Dedifferentiated amniotic fluid mesenchymal stem cell (primary cell): ENCODE measurements at regions not wholly inside any gene's neighbourhood (a gene's known extent, or its start where the extent isn't known, plus 50 kb on each side); places are given as distances from the start of the nearest gene placed in this dataset.
"Not testable (repeated sequence)": the region's sequence is repeated elsewhere in the genome, so short reads cannot be mapped to it uniquely, and the experiment has no call there.

ENCODE experiments used
- DNase-seq: peaks from one replicate; pipeline ENCODE4 v3.0.0-alpha.2; 2016; ENCODE audit errors: extremely low spot score

DNA sequence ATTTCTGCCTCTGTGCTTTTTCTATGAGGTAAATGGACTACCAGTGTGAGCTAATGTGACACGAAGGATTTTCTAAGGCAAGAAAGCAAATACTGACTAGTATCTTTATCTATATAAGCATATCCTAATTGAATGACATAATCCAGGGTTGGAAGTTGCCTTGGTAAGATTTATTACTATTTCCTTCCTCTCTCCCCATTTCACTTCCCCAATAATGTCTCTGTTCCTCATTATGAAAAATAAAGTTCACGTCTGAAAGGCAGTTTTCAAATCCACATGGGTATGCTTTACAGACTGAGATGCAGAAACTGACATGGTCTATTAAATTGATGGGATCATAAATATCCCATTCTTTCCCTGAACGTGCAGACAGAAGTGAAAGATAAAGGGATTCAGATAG, 86.0 kb downstream of the DTWD1 start:
- DNase-seq: no peak

DNA sequence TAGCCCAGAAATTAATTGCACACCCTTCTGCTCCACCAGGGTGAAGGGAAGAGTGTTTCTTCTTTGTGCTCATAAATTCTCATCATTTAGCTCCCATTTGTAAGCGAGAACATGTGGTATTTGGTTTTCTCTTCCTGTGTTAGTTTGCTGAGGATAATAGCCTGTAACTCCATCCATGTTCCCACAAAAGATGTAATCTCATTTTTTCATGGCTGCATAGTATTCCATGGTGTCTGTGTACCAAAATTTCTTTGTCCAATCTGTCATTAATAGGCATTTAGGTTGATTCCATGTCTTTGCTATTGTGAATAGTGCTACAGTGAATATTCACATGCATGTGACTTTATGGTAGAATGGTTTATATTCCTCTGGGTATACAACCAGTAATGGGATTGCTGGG, 86.8 kb downstream of the DTWD1 start:
- no peak for DNase-seq

DNA sequence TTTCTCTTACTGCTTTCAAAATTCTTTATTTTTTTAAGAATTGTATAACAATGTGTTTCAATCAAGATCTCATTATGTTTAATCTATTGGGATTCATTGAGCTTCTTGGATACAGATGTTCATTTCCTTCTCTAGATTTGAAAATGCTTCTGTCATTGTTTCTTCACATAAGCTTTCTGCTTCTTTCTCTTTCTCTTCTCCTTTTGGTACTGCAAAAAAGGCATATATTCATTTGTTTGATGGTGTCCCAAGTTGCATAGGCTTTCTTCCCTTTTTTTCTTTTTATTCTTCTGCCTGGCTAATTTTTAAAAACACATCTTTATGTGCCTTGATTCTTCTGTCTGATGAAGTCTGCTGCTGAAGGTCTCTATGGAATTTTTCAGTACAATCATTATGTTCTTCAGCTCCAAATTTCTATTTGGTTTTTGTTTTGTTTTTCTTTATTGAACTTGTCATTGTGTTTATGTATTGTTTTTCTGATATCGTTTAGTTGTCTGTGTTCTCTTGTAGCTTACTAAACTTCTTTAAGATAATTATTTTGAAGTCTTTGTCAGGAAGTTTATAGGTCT, 88.9 kb downstream of the DTWD1 start:
- no peak for DNase-seq

DNA sequence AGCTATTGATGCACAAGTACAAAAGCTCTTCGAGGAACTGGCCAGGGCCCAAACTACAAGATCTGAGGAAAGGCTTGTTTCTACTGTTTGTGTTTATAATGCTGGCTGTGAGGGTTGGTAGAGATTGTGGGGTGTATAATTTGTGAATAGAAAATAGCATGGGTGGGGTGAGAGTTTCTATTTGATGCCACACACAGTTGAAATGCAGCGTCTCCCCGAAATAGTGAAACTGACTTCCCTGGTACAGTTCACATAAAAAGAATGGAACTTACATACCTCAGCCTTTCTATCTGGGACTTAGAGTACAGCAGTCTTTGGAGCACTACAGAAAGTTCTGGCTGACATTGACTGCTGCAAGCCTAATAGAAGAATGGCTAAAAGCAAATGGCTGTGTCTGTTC, 91.3 kb downstream of the DTWD1 start:
- DNase-seq: no peak

DNA sequence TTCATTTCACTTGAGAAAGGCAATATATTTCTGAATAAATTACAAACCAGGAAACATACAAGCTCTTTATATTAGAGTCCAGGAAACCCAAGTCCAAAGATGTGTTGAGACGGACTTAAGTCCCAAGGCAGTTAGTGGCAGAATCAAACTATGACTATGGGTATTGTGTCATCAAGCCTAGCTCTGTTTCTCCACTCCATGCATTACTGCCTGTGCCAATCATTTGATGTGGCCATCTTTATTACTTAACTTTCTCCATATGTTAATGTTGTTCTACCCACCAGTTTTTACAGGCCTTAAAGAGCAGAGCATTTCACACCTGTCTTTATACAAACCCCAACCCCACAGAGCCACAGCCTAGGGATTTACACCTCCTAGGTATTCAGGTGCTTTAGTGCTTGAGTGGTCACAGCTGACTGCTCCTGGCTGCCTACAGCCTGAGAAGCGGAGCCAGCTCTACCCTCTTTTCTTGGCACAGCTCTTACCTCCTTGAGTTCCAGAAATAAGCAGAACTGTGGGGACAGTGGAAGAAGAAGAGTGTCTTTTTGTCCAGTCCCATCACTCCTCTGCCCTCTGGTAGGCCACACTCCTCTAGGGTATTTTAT, 92.1 kb downstream of the DTWD1 start:
- no peak for DNase-seq

DNA sequence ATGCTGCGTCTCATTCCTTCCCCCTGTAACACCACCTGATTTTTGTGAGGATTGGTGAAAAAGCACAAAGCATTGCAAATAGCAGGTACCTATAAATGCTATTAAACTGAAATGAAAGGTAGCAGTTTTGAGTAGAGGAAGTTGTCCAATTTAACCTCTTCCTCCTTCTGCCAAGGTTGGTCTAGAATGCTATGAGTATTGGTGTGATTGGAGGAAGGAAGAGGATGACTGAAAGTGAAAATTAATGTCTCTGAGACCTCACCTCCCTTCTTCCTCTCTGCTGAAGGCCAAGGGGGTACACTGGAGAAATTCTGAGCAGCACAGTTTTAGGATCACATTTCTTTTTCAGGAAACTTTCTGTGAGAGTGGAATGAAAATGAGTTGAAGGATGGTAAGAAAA, 94.4 kb downstream of the DTWD1 start:
- DNase-seq: no peak

DNA sequence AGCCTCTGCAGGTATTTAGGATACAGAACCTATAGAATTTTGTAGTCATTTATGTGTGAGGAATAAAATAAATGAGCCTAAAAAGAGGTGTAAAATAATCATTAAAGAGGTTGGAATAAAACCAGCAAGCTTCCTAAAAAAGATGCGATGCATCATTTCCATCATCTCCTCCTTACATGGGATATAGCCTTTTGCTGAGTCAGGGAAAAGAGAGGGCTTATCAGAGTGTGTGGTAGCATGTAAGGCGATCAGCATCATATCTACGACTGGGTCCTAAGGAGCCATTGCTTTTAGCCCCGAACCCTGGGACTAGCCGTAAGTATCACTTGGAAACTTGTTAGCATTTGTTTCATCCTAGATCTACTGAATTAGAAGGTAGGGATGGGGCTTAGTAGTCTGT, 94.9 kb downstream of the DTWD1 start:
- DNase-seq: no peak

DNA sequence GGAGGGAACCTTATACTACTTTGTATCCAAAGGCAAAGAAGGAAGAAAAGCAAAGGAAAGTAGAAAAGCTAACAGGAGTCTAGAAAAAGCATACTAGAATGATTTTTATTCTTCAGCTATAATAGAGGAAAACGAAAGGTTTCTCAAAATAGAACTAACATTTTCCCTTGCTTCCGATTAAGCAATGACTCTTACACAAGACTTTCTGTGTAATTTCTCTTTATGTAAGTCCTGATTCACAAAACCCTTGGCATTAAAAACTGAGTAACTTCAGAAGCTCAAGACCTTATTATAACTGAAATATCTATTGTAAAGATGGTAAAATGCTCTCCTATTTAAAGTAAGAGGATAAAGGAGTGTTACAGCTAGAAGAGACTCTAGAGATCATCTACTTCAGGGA, 97.4 kb downstream of the DTWD1 start:
- DNase-seq: peak; percentile 64

DNA sequence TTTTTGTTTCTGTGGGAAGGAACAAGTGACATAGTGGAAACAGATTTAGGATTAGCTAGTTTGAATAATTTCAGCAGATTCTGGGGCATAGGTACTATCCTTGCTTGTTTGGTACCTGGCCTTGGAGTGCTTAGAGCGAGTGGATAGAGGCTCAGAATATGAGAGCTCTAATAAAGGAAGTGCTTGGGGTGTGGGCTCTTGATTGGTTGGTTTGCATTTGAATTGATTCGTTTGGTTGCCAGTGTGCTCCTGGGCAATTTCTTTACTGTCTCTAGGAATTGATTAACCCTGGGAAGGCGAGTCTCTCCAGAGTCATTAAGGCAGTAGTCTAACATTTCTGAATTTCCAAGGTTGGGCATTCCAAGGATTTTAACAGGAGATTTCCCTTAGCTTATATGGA, 98.0 kb downstream of the DTWD1 start:
- DNase-seq: no peak

DNA sequence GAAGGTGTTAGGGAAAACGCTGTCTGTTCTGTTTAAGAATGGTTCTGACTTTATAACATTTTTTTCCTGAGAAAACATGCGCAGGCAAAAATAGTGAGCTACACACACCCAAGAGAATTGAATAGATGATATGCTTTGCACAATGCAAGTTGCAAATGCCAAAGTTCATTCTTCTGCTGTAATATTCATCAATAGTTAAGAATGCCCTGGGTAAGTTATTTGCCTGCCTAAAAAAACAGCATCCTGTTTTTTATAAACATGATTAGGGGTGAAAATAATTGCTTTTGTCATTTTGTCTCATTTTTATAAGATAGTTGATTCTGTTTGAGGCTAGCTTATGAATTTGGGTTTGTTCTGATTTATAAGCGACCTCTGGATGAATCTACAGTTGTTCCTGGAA, 99.4 kb downstream of the DTWD1 start:
- DNase-seq: no peak

DNA sequence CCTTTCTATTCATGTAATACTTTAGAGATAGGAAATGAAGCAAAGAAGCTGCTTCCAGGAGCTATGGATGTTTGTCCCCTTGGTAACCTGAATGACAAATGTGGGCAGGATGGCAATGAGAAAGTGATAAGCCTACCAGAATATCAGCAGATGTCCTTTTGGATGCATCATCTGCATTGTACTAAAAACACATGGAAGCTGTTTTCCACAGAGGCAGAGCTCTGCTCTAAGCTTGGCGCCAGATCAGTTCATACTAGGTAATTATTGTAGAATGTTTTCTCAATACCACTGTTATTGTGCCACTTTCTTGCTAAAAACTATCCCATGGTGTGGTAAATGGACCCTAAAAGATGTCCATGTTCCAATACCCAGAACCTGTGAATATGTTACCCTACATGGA, 100.2 kb downstream of the DTWD1 start:
- no peak for DNase-seq

DNA sequence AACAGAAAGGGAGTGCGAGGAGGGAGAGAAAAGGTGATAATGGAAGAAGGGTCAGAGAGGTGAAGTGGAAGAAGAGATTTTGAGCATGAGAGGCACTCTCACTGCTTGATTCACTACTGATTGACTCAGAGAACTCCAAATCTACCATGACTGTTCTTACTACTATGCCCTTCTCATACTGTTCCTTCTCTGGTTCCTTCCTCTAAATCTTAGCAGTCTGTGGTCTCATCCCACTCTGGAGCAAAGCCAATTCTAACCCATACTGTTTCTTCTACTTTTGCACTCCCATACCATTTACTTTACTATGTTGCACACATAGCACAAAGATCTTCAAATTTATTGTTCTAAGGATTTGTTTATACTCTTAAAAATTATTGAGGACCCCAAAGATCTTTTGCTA, 100.8 kb downstream of the DTWD1 start:
- no peak for DNase-seq

DNA sequence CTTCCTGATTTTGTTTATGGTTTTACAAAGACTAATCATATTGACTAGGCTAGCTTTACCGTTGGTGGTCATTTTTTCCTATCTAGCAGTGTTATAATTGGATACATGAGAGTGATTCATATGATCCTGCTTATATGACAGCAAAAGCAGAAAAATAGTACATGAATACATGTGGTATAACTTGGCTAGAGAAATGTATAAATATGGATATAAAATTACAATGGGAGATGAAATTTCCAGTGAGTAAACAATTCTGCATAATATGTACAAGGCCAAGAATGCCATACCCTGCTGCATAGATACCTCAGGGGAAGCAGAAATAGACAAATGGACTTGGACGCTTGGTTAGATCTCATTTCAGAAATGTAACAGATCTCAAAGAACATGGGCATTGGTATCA, 103.1 kb downstream of the DTWD1 start:
- DNase-seq: no peak

DNA sequence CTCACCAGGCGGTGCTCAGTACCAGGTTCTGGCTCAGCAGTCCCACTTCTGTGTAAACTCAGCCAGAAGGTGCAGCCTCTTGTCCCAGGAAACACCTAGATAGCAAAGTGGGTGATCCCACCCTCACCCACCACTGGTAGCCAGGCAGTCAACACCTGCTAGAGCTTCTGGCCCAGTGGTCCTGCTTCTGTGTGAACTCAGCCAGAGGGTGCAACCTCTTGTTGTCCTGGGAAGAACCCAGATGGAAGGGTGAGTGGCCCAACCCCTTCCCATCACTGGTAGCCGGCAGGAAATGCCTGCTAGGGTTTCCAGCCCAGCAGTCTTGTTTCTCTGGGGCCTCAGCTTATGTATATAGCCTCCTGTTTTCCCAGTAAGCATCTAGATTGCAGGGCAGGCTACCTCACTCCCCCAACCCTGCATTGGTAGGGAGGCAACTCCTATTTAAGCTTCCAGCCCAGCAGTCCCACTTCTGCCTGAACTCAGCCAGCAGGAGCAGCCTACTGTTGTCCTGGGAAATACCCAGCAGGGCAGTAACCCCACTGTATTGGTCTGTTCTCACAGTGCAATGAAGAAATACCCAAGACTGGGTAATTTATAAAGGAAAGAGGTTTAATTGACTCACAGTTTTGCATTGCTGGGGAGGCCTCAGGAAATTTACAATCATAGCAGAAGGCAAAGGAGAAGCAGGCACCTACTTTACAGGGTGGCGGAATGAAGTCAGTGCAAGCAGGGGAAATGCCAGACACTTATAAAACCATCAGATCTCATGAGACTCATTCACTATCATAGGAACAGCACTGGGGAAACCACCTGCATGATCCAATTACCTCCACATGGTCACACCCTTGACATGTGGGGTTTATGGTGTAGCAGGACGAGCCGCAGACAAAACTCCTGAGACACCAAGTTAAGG, 110.6 kb downstream of the DTWD1 start:
- DNase-seq: no peak

DNA sequence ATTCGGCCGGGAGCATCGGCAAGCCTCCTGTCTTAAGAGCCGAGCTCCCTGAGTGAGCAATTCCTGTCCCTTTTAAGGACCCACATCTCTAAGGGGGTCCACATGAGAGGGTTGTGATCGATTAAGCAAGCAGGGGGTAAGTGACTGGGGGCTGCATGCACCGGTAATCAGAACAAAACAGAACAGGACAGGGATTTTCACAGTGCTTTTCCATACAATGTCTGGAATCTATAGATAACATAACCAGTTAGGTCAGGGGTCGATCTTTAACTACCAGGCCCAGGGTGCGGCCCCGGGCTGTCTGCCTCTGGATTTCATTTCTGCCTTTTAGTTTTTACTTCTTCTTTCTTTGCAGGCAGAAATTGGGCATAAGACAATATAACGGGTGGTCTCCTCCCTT, 111.3 kb downstream of the DTWD1 start:
- DNase-seq: not testable (repeated sequence)

DNA sequence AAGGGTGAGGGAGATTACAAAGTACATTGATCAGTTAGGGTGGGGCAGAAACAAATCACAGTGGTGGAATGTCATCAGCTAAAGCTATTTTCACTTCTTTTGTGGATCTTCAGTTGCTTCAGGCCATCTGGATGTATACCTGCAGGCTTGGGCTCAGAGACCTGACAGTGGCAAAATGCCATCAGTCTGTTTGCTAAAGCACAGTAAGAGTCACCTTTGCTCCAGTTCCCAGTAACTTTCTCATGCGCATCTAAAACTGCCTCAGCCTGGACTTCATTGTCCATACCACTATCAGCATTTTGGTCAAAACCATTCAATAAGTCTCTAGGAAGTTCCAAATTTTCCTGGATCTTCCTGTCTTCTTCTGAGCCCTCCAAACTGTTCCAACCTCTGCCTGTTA, 113.2 kb downstream of the DTWD1 start:
- not testable (repeated sequence) for DNase-seq

DNA sequence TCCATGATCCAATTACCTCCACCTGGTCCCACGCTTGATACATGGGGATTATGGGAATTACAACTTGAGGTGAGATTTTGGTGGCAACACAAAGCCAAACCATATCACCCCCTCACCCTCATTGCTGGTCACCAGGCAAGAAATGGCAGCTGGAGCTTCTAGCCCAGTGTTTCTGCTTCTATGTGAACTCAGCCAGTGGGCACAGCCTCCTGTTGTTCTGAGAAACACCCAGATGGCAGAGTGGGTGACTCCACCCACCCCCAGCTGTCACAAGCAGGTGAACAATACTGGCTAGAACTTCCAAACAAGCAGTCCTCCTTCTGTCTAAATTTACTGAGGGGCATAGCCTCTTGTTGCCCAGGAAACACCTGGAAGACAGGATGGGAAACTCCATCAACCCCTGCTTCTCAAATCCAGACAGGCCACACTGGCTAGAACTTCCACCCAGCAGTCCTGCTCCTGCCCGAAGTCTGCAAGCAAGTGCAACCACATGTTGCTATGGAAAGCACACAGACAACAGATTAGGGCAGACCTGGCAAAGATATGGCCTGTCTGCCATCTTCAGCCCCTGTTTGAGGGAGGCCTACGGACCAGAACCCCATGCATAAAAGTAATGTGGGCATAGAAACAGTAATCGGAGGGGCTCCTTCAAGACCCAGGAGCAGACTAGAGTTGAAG, 114.1 kb downstream of the DTWD1 start:
- DNase-seq: no peak

DNA sequence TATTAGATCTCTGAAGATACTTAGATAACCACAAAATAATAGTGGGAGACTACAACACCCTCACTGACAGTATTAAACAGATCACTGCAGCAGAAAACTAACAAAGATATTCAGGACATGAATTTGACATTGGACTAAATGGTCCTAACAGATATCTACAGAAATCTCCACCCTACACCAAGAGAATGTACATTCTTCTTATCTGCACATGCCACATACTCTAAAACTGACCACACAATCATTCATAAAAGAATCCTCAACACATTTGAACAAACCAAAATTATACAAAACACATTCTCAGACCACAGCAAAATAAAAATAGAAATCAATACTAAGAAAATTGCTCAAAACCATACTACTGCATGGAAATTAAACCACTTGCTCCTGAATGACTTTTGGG, 116.3 kb downstream of the DTWD1 start:
- no peak for DNase-seq

DNA sequence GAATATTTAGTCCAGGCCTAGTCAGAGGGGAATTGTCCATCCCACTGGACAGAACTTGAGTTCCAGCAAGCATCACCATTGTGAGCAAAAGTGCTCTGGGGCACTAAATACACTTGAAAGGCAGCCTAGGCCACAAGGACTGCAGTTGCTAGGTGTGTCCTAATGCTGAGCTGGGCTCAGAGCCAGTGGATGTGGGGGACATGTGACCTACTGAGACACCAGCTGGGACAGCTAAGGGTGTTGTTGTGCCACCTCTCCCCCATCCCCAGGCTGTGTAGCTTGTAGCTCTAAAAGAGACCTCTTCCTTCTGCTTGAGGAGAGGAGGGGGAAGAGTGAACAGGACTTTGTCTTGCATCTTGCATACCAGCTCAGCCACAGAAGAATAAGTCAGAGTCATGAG, 120.9 kb downstream of the DTWD1 start:
- no peak for DNase-seq

DNA sequence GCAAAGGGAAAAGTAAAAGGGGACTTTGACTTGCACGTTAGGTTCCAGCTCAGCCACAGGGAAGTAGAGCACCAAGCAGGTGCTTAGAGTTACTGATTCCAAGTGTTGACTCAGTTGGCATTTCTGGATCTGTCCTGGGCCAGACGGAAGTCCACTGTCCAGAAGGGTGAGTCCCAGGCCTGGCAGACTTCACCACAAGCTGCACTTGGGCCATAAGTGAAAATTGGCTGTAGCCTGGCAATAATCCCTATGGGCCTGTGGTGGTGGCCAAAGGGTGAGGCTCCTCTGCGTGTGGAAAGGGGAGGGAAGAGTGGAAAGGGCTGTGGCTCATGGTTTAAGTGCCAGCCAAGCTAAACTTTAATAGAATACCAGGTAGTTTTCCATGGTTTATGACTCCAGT, 121.5 kb downstream of the DTWD1 start:
- no peak for DNase-seq

DNA sequence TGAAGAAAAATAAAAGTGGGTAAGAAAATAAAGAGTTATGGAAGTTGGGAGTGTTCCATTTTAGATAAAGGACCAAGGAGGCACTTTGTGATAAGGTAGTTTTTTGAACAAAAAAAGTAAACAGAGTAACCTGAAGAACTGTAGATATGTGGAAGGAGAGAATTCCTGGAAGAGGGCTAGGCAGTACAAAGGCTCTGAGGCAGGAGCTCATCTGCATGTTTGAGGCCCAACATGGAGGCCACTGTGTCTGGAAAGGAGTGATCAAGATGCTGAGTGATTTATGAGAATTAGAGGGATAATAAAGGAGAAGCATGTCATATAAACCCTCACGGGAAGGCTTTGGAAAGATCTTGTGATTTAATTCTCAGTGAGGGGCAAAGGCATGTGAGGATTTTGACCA, 126.5 kb downstream of the DTWD1 start:
- no peak for DNase-seq

DNA sequence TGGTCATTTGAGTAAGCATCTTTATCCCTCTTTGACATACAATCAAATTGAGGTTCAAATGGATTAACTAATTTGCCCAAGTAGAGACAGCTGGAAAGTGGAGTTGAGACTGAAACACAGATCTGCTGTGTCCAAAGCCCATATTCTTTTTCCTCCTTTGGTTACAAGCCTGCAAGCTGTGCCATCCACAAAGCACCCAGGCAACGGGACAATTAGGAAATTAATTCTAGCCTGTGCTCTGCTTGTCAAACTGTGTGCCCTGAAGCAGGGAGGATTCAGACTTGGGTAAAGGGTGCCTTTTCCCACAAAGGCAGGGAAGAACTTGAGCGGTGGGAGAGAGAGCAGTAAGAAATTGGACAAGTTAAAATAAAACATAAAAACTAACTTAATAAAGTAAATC, 127.9 kb downstream of the DTWD1 start:
- DNase-seq: no peak

DNA sequence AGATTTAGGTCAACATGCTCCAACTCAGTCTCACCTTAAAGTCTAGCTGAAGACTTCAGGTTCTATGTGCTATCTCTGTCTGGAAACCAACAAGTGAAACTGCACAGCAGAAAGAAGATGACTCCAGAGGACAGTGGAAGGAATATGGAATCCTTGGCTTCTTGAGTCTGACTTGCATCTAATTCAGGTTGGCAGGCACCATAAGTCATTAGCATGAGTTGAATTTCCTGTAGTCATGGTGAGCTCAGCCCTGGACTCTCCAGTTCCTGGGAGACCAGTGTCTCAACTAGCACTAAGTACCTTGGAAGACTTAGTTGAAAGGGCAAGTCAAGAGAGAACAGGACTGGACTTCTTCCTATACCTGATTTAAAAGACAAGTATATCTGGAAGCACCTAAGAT, 129.7 kb downstream of the DTWD1 start:
- DNase-seq: no peak
